CD4-positive, alpha-beta T cell treated with Interleukin-15 for 1 hour (primary cell): ENCODE measurements at regions not wholly inside any gene's neighbourhood (a gene's known extent, or its start where the extent isn't known, plus 50 kb on each side); places are given as distances from the start of the nearest gene placed in this dataset.

ENCODE experiments used
- DNase-seq: peaks from one replicate; pipeline ENCODE4 v3.0.0-alpha.2; 2020

DNA sequence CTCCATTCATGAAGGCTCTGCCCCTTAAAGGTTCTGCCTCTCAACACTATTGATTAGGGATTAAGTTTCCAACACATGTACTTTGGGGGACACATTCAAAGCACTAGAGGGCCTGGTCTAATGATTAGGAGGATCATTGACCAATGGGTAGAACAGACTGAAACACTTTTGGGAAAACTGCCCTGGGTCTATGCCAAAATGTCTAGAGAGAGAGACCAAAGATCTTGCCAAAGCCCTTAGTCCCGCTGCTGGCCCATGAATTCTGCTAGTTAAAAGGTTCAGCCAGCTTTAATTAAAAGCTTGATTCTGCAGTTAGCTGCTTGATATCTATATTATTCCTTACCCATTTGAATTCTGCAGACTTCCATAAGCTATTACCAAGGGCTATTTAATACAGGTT lies 613.2 kb downstream of the SLC4A3 start:
- no peak for DNase-seq

DNA sequence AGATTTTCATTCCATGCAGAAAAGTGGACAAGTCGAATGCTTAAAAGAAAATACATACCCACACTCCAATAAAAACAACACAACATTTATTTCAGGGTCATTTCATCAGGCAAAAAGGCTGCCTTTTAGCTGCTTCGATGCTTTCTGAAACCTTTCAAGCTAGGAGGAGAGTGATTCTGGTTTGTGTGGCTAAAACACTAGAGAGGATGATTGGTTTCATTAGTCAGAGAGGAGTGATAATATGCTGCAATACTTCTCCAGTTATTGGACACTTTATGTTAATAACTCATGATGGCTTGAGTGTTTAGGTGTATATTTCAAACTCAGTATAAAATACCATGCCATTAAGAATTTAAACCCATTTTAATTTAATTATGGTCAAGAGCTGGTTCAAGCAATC lies 614.0 kb downstream of the SLC4A3 start:
- DNase-seq: no peak

DNA sequence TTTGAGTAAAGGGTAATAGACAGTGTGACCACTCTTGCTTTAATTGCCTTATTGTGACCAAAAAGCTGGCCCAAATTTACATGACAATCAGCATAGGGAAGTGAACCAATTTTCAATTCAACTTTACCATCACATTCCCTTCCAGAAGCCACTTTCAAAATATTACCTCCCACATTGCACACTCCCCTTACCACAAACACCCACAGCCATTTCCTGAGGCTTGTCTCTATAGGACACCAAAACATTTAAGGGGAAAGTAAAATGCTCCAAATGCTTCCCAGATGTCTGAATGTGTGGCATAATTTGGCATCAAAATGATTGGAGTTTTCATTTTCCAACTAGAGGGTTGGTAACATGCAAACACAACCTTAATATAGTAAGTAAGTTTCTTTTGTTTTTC lies 616.1 kb downstream of the SLC4A3 start:
- no peak for DNase-seq

DNA sequence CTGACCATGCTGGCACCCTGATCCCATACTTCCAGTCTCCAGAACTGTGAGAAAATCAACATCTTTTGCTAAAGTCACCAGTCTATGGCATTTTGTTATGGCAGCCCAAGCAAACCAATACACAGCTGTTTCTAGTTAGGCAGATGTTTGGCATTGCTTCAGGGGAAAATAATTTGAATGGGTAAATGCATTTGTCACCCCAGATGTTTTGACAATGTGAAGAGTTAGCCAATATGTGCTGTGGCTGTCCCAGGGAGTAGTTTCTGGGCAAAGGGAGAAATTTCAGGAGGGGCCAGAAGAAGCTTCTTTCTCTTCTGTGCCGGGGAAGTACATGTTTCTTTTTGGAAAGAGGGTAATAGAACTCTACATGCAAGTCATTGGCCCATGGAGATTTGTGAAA lies 619.0 kb downstream of the SLC4A3 start:
- DNase-seq: no peak

DNA sequence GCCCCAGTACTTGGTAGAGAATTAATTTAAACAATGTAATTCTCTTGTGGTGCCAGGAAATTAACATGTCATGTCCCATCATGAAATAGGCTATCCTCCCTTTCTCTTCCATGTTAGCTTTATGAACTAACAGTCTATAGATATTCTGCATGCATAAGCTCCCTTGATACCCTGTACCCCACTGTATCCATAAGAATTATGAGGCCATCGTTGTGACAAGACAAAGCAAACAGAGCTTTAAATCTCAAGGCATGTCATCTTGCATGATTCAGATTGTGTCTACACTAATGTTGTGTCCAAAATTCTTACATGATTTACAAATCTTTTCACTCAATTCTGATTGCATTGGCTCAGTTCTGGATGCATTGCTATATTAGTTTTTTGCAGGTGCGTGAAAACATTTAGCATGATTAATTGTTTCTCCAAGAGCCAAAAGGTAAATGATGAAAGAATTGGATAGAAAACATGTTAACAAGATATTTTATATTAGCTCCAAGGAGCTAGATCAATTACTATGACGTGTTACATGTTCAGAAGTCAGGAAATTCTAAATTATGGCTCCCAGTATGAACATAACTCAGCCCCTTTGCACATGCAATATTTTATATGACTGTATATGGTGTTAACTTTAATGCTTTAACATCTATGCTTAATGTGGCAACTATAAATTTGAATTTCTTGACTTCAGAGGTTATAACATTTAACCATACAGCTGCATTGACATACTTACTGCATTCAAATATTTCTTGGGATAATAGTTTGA lies 620.3 kb downstream of the SLC4A3 start:
- DNase-seq: no peak

DNA sequence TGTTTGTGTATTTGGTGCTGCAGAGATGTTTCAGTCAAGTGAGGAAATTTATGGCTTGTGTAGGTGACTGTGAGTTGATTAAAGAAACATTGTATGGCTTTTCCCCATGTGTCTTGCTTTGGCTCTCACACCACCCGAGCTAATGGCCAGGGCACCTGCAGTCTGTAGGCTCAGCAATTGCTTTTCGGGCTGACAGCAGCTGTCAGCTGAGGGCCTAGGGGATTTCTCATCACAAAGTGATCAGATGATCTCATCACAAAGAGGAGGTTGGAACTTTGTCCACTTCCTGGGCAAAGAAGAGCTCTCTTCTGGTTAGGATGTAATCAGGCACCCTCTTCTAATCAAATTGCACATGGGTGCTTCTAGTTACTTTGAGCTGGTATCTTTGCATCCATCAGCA lies 632.2 kb downstream of the SLC4A3 start:
- no peak for DNase-seq

GRCh38 chr2:220263300-220263699 lies 635.9 kb downstream of the SLC4A3 start:
- no peak for DNase-seq

DNA sequence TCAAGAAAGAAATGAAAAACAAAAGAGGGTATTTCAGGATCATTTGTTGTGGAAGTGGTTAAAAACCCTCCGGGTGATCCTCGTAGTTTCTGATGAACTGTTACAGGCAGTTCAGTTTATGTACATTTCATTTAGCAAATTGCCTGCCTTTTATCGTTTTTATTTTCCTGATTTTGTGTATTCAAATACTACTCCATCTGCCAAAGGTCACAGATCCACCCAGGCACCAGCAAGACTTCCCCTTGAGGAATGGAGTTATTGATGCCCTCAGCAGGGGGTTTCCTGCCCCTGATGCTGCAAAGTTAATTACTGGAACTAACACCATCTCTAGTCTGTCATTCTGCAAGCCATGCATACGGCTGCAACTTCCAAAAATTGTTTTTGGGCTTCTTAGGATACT lies 641.9 kb downstream of the SLC4A3 start:
- no peak for DNase-seq

- no peak for DNase-seq
Observed at GRCh38 chr2:220270481-220271070, 643.1 kb downstream of the SLC4A3 start.

DNA sequence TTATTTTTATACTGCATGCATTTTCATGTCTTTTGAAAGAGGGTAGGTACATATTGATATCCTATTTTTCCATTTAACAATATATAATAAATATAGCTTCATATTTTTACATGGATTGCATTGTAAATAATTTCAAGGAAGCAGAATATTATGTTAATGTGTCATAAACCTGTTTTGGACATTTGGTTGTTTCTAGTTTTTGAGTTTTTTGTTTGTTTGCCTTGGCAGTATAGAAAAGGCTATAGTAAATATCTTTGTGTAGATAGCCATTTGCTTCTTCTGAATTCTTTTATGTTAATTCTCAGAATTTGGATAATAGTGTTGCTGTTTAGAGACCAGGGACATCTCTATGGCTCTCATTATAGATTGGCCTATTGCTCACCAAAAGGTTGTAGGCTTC lies 645.2 kb downstream of the SLC4A3 start:
- no peak for DNase-seq

- no peak for DNase-seq
Observed at GRCh38 chr2:220273082-220273481, 645.7 kb downstream of the SLC4A3 start.

GRCh38 chr2:220275454-220275853 lies 648.0 kb downstream of the SLC4A3 start:
- DNase-seq: no peak

DNA sequence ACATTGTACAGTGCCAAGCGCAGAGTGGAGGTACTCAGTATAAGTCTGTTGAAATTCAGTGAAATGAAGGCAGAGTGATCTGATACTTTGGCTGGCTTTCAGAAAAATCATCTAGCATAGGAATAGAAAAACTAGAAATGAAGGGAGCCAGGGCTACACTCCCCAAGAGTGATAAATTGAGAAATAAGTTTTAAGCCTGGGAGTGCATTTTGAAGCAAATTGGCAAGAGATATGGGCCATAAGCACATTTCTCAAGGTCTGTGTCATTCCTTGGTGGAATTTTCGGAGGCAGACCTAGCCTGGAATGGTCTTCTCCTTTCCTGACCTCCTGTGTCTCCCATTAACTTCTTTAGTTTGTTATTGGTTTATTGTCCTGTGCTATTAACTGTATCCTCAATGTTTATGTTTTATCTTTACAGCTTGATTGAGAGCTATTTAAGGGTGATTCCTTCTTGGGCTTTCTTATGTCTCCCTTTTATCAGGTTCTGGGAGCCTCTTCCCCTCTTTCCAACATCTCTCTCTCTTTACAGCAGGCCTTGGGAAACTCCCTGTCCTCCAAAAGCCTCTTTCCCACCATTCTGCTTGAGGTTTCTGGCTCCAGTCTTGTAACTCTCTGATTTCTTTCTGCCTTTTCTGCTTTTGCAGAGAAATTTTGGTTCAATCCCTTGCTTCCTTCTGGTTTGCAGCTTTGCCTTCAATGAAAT lies 649.5 kb downstream of the SLC4A3 start:
- DNase-seq: no peak

DNA sequence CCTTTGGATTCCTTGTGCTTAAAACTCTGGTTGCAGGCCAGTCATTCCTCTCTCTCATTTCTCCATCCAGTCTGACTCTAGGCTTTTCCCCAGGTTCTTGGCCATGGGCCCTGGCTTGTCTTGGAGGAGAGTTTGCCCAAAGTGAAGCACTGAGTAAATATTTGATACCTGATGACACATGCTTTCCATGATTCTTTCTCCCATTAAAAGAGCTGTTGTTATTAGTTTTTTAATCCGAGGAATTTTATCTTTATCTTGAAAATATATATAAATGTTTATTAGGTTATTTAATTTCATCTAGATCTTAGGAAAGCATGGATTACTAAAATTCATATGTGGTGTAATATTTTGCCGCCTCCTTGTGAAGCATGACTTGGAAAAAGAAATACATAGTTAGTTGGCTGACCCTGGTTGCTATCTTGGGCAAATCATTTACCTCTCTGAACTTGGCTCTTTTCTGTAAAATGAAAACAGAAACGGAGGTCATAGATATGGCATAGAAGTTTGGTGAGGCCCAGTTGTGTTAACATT lies 650.1 kb downstream of the SLC4A3 start:
- no peak for DNase-seq

GRCh38 chr2:220278022-220278421 lies 650.6 kb downstream of the SLC4A3 start:
- no peak for DNase-seq

DNA sequence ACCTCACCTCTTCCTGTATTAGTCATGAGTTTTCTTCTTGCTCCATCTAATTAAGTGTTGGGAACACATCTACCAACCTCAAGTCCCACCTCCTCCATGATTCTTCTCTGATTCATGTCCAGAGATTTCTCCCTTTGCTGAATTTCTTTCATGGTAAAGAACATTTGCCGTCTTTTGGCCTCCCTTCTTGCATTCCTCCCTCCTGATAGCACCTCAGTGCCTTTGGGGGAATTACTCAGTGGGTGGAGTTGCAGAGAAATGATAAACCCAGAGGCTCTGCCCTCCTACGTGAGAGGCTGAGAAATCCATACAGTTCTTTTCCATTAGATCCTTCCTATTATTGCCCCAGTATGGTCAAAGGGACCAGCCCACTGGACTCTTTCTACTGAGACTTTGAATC lies 651.9 kb downstream of the SLC4A3 start:
- DNase-seq: no peak

- DNase-seq: no peak
Observed at GRCh38 chr2:220279840-220280239, 652.4 kb downstream of the SLC4A3 start.

- no peak for DNase-seq
Observed at GRCh38 chr2:220280736-220281135, 653.3 kb downstream of the SLC4A3 start.

- no peak for DNase-seq
Observed at GRCh38 chr2:220281771-220282170, 654.3 kb downstream of the SLC4A3 start.

DNA sequence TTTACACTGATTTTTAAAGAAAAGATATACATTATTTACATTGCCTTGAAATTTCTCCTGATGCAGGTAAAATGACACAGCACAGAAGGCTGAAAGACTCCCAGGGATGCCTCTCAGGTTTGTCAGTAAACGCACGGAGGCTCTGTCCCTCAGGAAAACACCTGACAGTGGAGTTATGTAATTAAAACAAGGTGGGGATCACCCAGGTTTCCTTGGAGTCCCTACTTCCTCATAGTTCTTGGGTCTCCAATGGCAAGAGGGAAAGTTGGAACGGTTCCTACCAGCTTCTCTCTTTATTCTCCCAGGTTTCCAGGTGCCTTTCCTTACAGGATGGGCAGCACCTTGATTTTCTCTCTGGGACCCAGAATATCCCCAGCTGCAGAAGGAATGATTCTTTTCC lies 654.8 kb downstream of the SLC4A3 start:
- no peak for DNase-seq

- no peak for DNase-seq
Observed at GRCh38 chr2:220293966-220294365, 666.5 kb downstream of the SLC4A3 start.

DNA sequence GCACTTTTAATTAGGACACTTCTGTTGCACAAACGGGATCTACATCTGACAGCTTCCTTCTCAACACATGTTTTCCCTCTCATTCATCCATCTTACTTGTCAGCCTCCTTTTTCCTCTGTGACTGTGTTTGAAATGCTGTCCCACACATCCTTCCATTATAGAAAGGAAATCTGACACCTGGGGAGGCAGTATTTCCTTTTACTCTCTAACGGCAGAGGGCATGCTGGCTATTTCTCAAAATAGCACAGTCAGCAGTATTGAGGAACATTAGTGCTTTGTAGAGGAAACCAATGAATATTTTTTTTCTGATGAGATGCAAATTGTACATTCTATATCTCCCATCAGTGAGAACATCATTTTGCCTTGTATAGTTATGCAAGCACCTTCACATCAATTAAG lies 668.7 kb downstream of the SLC4A3 start:
- DNase-seq: no peak

DNA sequence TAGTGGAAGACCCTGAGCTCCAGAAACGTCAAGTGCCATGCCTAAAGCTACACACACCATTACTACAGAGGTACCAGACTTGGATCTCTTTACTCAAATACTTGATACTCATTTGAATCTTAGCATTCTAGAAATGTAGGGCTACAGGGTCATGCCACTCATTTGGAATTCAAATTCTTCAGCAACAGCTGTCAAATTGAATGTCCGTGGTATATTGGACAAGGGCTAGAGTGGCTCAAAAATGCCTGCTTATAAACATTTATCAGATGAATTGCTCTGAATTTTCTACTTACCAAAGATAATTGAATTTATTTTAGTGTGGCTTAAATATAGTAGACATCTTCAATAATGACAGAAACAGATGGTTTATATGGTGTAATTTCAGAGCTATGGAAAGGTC lies 669.7 kb downstream of the SLC4A3 start:
- no peak for DNase-seq

DNA sequence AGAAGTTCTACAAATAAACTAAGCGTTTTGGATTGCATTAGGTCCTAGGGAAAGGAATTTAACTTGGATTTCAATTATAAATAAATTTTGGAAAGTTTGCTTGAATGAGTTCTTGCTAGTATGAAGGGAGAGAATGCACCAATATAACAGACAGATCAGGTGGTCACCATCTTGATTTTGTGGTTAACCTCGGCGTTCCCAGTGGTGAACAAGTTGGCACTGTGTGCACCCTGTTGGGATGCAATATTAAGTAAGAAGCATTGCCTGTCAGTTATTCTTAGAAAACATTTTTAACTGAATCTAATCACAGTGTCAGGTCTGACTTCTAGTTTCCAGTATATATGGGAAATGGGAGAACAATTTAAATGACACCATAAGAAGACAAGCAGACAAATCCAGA lies 673.4 kb downstream of the SLC4A3 start:
- DNase-seq: no peak
